ENCODE measurements at regions not wholly inside any gene's neighbourhood (a gene's known extent, or its start where the extent isn't known, plus 50 kb on each side); places are given as distances from the start of the nearest gene placed in this dataset.
"Not testable (repeated sequence)": the region's sequence is repeated elsewhere in the genome, so short reads cannot be mapped to it uniquely, and the experiment has no call there.

- no peak for DNase-seq (ENCODE audit: low read depth, low spot score)
Measured at GRCh38 chrX:54615109-54615508, 85.1 kb downstream of the GNL3L start.

- peak; percentile 88 for DNase-seq (ENCODE audit: low read depth, low spot score)
Measured at GRCh38 chrX:54633641-54634040, 103.6 kb downstream of the GNL3L start.

GRCh38 chrX:54639018-54639345 is 109.0 kb downstream of the GNL3L start:
- DNase-seq (ENCODE audit: low read depth, low spot score) = no peak

- DNase-seq (ENCODE audit: low read depth, low spot score) = peak; percentile 99
Measured at GRCh38 chrX:54639346-54640102, 109.5 kb downstream of the GNL3L start.

- DNase-seq (ENCODE audit: low read depth, low spot score) = no peak
Measured at GRCh38 chrX:54640103-54640690, 110.2 kb downstream of the GNL3L start.

- peak; percentile 54 for DNase-seq (ENCODE audit: low read depth, low spot score)
Measured at GRCh38 chrX:54640736-54641135, 110.7 kb downstream of the GNL3L start.

GRCh38 chrX:54641530-54641929 is 111.5 kb downstream of the GNL3L start:
- peak; percentile 9 for DNase-seq (ENCODE audit: low read depth, low spot score)

- not testable (repeated sequence) for DNase-seq (ENCODE audit: low read depth, low spot score)
Measured at GRCh38 chrX:54647607-54648006, 117.6 kb downstream of the GNL3L start.

GRCh38 chrX:54659547-54659946 is 129.5 kb downstream of the GNL3L start:
- DNase-seq (ENCODE audit: low read depth, low spot score) = no peak

- DNase-seq (ENCODE audit: low read depth, low spot score) = no peak
Measured at GRCh38 chrX:54675762-54676161, 122.3 kb downstream of the ITIH6 start.

- no peak for DNase-seq (ENCODE audit: low read depth, low spot score)
Measured at GRCh38 chrX:54695231-54695630, 102.8 kb downstream of the ITIH6 start.

- DNase-seq (ENCODE audit: low read depth, low spot score) = no peak
Measured at GRCh38 chrX:54695816-54696487, 102.1 kb downstream of the ITIH6 start.

Measured in ELF-1 (cell line).